ENCODE measurements at regions not wholly inside any gene's neighbourhood (a gene's known extent, or its start where the extent isn't known, plus 50 kb on each side); places are given as distances from the start of the nearest gene placed in this dataset.

DNA sequence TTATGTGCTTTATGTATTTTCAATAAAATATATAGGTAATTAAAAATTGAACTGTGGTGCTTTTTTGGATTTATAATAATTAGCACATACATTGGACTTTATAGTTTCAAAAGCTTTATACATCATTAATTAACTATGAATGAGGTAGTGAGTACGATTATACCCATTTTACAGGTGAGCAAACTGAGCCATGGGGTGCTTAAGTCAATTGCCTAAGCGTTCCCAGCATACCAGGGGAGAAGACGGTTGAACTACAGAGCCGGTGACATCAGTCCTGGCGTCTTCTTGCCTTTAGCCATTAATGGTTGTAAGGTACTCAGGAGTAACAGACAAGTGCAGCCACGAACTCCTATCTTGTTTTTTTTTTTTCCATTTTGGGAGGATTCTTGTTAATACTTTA is 172.8 kb downstream of the GATA3 start:
- no peak for TF ChIP-seq YY1 (IDR thresholded peaks at IDR 0.05; ENCODE audit: low read depth)
- no peak for TF ChIP-seq TEAD4 (IDR thresholded peaks at IDR 0.05)

- no peak for TF ChIP-seq EGR1 (IDR thresholded peaks at IDR 0.05)
- TF ChIP-seq TEAD4 (IDR thresholded peaks at IDR 0.05): no peak
- TF ChIP-seq CEBPB (IDR thresholded peaks at IDR 0.05): no peak
- no peak for TF ChIP-seq TAF1 (IDR thresholded peaks at IDR 0.05; ENCODE audit: low read depth)
Measured at GRCh38 chr10:8229153-8229552, 174.7 kb downstream of the GATA3 start.

DNA sequence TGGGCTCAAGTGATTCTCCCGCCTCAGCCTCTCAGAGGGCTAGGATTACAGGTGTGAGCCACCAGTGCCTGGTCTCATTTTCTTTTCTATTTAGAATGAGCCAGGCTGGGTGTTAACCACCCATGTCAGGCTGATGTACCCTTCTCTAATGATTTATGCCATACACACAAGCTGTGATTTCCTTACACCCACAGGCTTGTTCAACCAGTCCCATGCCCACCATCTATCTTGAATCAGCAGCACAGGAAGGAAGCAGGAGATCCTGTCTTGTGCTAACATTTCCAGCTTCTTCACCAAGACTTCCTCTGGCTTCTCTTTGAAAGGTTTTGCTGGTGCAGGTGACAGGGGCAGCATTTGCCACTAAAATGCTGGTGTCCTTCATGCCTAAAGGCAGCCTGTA is 176.4 kb downstream of the GATA3 start:
- TF ChIP-seq, protein P1, sequence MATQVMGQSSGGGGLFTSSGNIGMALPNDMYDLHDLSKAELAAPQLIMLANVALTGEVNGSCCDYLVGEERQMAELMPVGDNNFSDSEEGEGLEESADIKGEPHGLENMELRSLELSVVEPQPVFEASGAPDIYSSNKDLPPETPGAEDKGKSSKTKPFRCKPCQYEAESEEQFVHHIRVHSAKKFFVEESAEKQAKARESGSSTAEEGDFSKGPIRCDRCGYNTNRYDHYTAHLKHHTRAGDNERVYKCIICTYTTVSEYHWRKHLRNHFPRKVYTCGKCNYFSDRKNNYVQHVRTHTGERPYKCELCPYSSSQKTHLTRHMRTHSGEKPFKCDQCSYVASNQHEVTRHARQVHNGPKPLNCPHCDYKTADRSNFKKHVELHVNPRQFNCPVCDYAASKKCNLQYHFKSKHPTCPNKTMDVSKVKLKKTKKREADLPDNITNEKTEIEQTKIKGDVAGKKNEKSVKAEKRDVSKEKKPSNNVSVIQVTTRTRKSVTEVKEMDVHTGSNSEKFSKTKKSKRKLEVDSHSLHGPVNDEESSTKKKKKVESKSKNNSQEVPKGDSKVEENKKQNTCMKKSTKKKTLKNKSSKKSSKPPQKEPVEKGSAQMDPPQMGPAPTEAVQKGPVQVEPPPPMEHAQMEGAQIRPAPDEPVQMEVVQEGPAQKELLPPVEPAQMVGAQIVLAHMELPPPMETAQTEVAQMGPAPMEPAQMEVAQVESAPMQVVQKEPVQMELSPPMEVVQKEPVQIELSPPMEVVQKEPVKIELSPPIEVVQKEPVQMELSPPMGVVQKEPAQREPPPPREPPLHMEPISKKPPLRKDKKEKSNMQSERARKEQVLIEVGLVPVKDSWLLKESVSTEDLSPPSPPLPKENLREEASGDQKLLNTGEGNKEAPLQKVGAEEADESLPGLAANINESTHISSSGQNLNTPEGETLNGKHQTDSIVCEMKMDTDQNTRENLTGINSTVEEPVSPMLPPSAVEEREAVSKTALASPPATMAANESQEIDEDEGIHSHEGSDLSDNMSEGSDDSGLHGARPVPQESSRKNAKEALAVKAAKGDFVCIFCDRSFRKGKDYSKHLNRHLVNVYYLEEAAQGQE (IDR thresholded peaks at IDR 0.05; ENCODE audit: low read depth): no peak
- TF ChIP-seq NFIC (IDR thresholded peaks at IDR 0.05): no peak
- TF ChIP-seq CEBPB (IDR thresholded peaks at IDR 0.05): no peak
- TF ChIP-seq FOXM1 (IDR thresholded peaks at IDR 0.05; ENCODE audit: borderline replicate concordance, low read depth): no peak
- no peak for TF ChIP-seq TCF12 (IDR thresholded peaks at IDR 0.05; ENCODE audit: low read depth)
- no peak for TF ChIP-seq TEAD4 (IDR thresholded peaks at IDR 0.05)
- no peak for TF ChIP-seq USF1 (IDR thresholded peaks at IDR 0.05)
- no peak for TF ChIP-seq CREB1 (IDR thresholded peaks at IDR 0.05; ENCODE audit: low read depth)
- no peak for TF ChIP-seq RAD21 (IDR thresholded peaks at IDR 0.05; ENCODE audit: low read depth)
- TF ChIP-seq EGR1 (IDR thresholded peaks at IDR 0.05): no peak
- TF ChIP-seq, protein P2, sequence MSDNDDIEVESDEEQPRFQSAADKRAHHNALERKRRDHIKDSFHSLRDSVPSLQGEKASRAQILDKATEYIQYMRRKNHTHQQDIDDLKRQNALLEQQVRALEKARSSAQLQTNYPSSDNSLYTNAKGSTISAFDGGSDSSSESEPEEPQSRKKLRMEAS (IDR thresholded peaks at IDR 0.05): no peak
- TF ChIP-seq YY1 (IDR thresholded peaks at IDR 0.05; ENCODE audit: low read depth): no peak
- TF ChIP-seq EP300 (IDR thresholded peaks at IDR 0.05; ENCODE audit: borderline replicate concordance): no peak
- no peak for TF ChIP-seq TAF1 (IDR thresholded peaks at IDR 0.05; ENCODE audit: low read depth)
- no peak for TF ChIP-seq ZBTB7A (IDR thresholded peaks at IDR 0.05; ENCODE audit: low read depth)

DNA sequence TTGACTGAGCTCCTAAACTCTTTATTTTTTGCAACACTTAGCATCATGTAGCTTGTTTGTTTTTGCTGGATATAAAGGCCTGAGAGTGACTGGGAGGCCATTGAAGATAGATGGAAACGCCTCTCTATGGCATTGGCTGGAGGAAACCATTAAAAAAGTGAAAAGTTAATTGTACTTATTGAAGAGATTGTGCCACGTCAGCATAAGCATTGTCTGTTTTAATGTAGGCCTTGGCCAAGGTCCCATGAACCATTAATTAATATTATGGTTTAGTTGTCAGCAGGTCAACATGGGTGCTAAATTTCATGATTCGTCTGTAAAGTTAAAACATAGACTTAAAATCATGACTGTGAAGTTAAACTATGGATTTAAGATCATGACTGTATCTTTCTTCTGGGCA is 178.6 kb downstream of the GATA3 start:
- TF ChIP-seq EGR1 (IDR thresholded peaks at IDR 0.05) (no peak), TEAD4 (IDR thresholded peaks at IDR 0.05) (no peak), CEBPB (IDR thresholded peaks at IDR 0.05) (no peak), RAD21 (IDR thresholded peaks at IDR 0.05; ENCODE audit: low read depth) (no peak), NFIC (IDR thresholded peaks at IDR 0.05) (no peak), USF1 (IDR thresholded peaks at IDR 0.05) (no peak), TCF12 (IDR thresholded peaks at IDR 0.05; ENCODE audit: low read depth) (no peak), TAF1 (IDR thresholded peaks at IDR 0.05; ENCODE audit: low read depth) (no peak), YY1 (IDR thresholded peaks at IDR 0.05; ENCODE audit: low read depth) (no peak), ZBTB7A (IDR thresholded peaks at IDR 0.05; ENCODE audit: low read depth) (no peak), CREB1 (IDR thresholded peaks at IDR 0.05; ENCODE audit: low read depth) (no peak), FOXM1 (IDR thresholded peaks at IDR 0.05; ENCODE audit: borderline replicate concordance, low read depth) (no peak), EP300 (IDR thresholded peaks at IDR 0.05; ENCODE audit: borderline replicate concordance) (no peak)
- TF ChIP-seq, protein P2 (IDR thresholded peaks at IDR 0.05): no peak
- TF ChIP-seq, protein P1 (IDR thresholded peaks at IDR 0.05; ENCODE audit: low read depth): no peak

DNA sequence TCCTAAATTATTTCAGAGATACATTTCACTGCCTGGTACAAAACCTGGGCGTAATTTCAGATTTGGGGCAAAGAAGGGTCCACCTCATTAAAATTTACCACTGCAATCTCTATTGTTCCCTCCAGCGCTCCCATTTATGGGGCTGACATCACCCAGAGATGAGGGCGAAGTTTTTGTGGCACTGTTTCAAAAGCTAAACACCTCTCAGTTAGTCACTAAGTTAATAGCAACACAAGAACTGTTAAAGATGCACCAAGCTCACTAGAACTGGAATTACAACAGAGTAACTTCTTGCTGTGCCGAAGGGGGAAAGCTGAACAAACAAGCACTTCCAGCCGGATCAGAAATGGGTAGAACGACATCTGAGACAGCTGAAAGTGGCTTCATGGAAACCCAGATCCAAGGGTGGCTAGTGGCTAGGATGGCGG is 179.4 kb downstream of the GATA3 start:
- TF ChIP-seq NFIC (IDR thresholded peaks at IDR 0.05): no peak
- no peak for TF ChIP-seq CEBPB (IDR thresholded peaks at IDR 0.05)
- TF ChIP-seq CREB1 (IDR thresholded peaks at IDR 0.05; ENCODE audit: low read depth): no peak
- no peak for TF ChIP-seq EP300 (IDR thresholded peaks at IDR 0.05; ENCODE audit: borderline replicate concordance)
- TF ChIP-seq, protein P1 (IDR thresholded peaks at IDR 0.05; ENCODE audit: low read depth): no peak
- no peak for TF ChIP-seq USF1 (IDR thresholded peaks at IDR 0.05)
- TF ChIP-seq RAD21 (IDR thresholded peaks at IDR 0.05; ENCODE audit: low read depth): no peak
- no peak for TF ChIP-seq EGR1 (IDR thresholded peaks at IDR 0.05)
- TF ChIP-seq YY1 (IDR thresholded peaks at IDR 0.05; ENCODE audit: low read depth): no peak
- TF ChIP-seq TAF1 (IDR thresholded peaks at IDR 0.05; ENCODE audit: low read depth): no peak
- no peak for TF ChIP-seq TCF12 (IDR thresholded peaks at IDR 0.05; ENCODE audit: low read depth)
- TF ChIP-seq FOXM1 (IDR thresholded peaks at IDR 0.05; ENCODE audit: borderline replicate concordance, low read depth): no peak
- no peak for TF ChIP-seq TEAD4 (IDR thresholded peaks at IDR 0.05)
- TF ChIP-seq, protein P2 (IDR thresholded peaks at IDR 0.05): no peak
